B cell (primary cell): ENCODE measurements at regions not wholly inside any gene's neighbourhood (a gene's known extent, or its start where the extent isn't known, plus 50 kb on each side); places are given as distances from the start of the nearest gene placed in this dataset.

Experiments used
- ATAC-seq: fragments of 200-7000 bp; cut with Tn5 transposase; one replicate; pipeline ENCODE4 v1.10.0; 2021; ENCODE audit warnings: low read depth, mild to moderate bottlenecking, moderate number of reproducible peaks, moderate library complexity
- CTCF ChIA-PET: fragments of 350-600 bp; sonication (Branson Sonifier 250); formaldehyde crosslinking; loops from one replicate; lab custom pipeline; 2021; ENCODE audit warnings: antibody characterized with exemption, inconsistent platforms; lab: Charles Lee
- POLR2A ChIA-PET: fragments of 350-600 bp; sonication (Branson Sonifier 250); formaldehyde crosslinking; loops from one replicate; lab custom pipeline; 2021; ENCODE audit warnings: antibody characterized with exemption; lab: Charles Lee
- DNase-seq: peaks from one replicate; pipeline ENCODE4 v3.0.0; 2013
- H2AFZ ChIP-seq: 2 replicates; pipeline ENCODE4 v1.6.1; 2012; ENCODE audit warnings: mild to moderate bottlenecking, low read depth, low read length; ENCODE audit not compliant: insufficient read depth, poor library complexity, severe bottlenecking
- H3K27ac ChIP-seq, 2 donors: 1 replicate in 1 of 2; 2 replicates in 1 of 2; pipeline ENCODE4 v1.5.1; 2012 to 2013; ENCODE audit warnings: low read length in 2 of 2, mild to moderate bottlenecking in 2 of 2, moderate library complexity in 1 of 2
- H3K27me3 ChIP-seq, 4 experiments: fragments of 200-600 bp in 1 of 4; sonication (generic) in 1 of 4; replicated peaks in 1 of 4; 1 replicate in 2 of 4; 2 replicates in 2 of 4; pipeline versions ENCODE4 v1.6.1 to v1.7.0; 2013 to 2016; ENCODE audit warnings: low read length in 3 of 4, mild to moderate bottlenecking in 2 of 4, mixed read lengths in 1 of 4, moderate library complexity in 1 of 4; ENCODE audit not compliant: insufficient read depth in 4 of 4, control insufficient read depth in 3 of 4; ENCODE audit errors: control extremely low read depth in 1 of 4
- H3K36me3 ChIP-seq, 2 experiments: replicated peaks in 1 of 2; 1 replicate in 1 of 2; 2 replicates in 1 of 2; pipeline versions ENCODE4 v1.6.1 to v1.7.1; 2013; ENCODE audit warnings: low read length in 1 of 2; ENCODE audit not compliant: insufficient read depth in 2 of 2, control insufficient read depth in 1 of 2; ENCODE audit errors: control extremely low read depth in 1 of 2, extremely low read depth in 1 of 2
- H3K4me1 ChIP-seq, 2 donors: fragments of 200-600 bp in 1 of 2; sonication (generic) in 1 of 2; 1 replicate in 1 of 2; 2 replicates in 1 of 2; pipeline versions ENCODE4 v1.5.1 to v1.6.1; 2013 to 2017; ENCODE audit warnings: low read length in 2 of 2; ENCODE audit not compliant: control insufficient read depth in 2 of 2, insufficient read depth in 2 of 2
- H3K4me2 ChIP-seq: replicated peaks from 2 replicates; pipeline ENCODE3; 2012; ENCODE audit warnings: mild to moderate bottlenecking, low read depth, low read length; ENCODE audit not compliant: poor library complexity, severe bottlenecking
- H3K4me3 ChIP-seq, 5 experiments: fragments of 200-600 bp in 1 of 5; sonication (generic) in 1 of 5; 1 replicate in 3 of 5; 2 replicates in 2 of 5; pipeline versions ENCODE4 v1.5.1 to v1.7.0; 2011 to 2016; ENCODE audit warnings: low read length in 4 of 5, mild to moderate bottlenecking in 4 of 5, low read depth in 2 of 5, control low read depth in 1 of 5, moderate library complexity in 1 of 5; ENCODE audit not compliant: insufficient read depth in 1 of 5; ENCODE audit errors: control extremely low read depth in 1 of 5, extremely low read depth in 1 of 5
- H3K79me2 ChIP-seq: fragments of 200-600 bp; sonication (generic); one replicate; pipeline ENCODE4 v1.6.0; 2016; ENCODE audit warnings: low read length; ENCODE audit not compliant: control insufficient read depth, insufficient read depth
- H3K9ac ChIP-seq: fragments of 200-600 bp; sonication (generic); 2 replicates; pipeline ENCODE4 v1.6.1; 2017; ENCODE audit warnings: mild to moderate bottlenecking, low read length, moderate library complexity
- H3K9me3 ChIP-seq, 3 donors: one replicate each; pipeline versions ENCODE4 v1.6.1 to v1.7.1; 2013; ENCODE audit warnings: low read length in 2 of 3; ENCODE audit not compliant: control insufficient read depth in 2 of 3, insufficient read depth in 1 of 3; ENCODE audit errors: control extremely low read depth in 1 of 3
- H4K20me1 ChIP-seq: 2 replicates; pipeline ENCODE4 v1.6.0; 2012; ENCODE audit warnings: mild to moderate bottlenecking, low read length; ENCODE audit not compliant: insufficient read depth, control insufficient read depth, poor library complexity, severe bottlenecking
- H3K27ac Mint-ChIP-seq: one replicate; pipeline ENCODE4 v1.8.0; 2021; ENCODE audit warnings: mixed read lengths
- H3K27me3 Mint-ChIP-seq: one replicate; pipeline ENCODE4 v1.8.0; 2021; ENCODE audit warnings: mixed read lengths
- H3K4me1 Mint-ChIP-seq: one replicate; pipeline ENCODE4 v1.8.0; 2021; ENCODE audit warnings: mixed read lengths
- H3K4me3 Mint-ChIP-seq: one replicate; pipeline ENCODE4 v1.8.0; 2021; ENCODE audit warnings: mixed read lengths
- H3K9me3 Mint-ChIP-seq: one replicate; pipeline ENCODE4 v1.8.0; 2022; ENCODE audit warnings: mixed read lengths; ENCODE audit not compliant: insufficient read depth
- CTCF ChIP-seq: fragments of 200-600 bp; IDR thresholded peaks from one replicate; pipeline ENCODE4 v1.8.0; 2022; ENCODE audit warnings: antibody characterized with exemption, mild to moderate bottlenecking
- EZH2 ChIP-seq: IDR thresholded peaks from 2 replicates; pipeline ENCODE4 v1.6.1; 2012; ENCODE audit warnings: borderline replicate concordance, low read depth, mild to moderate bottlenecking, moderate library complexity, low read length; ENCODE audit not compliant: insufficient read depth, poor library complexity, severe bottlenecking
- WGBS: methylation state at CpG from one replicate; pipeline ENCODE4 v1.1.5; 2013; ENCODE audit warnings: missing lambda C conversion rate; ENCODE audit not compliant: insufficient coverage; 5-methylcytosine and 5-hydroxymethylcytosine counted together
- intact Hi-C: fragments of 100-400 bp; cut with micrococcal nuclease; formaldehyde crosslinking; loops from one replicate; pipeline ENCODE4 v1.10.0; 2022

GRCh38 chr21:16743317-16743716 lies 769.5 kb upstream of the CXADR start:
- H3K9me3 Mint-ChIP-seq: peaks cover 10% of the 10 kb centered on the region
- no CpG with 5 or more reads among the region's 1 CpG for WGBS
- intact Hi-C loops: no loop called here
- H3K9ac ChIP-seq: no peak overlapping the region
- H3K4me2 ChIP-seq: no peak overlapping the region
- no peaks in the 10 kb centered on the region for H3K4me1 Mint-ChIP-seq
- TF ChIP-seq CTCF (no peak), EZH2 (no peak)
- H3K4me1 ChIP-seq: no peaks in the 10 kb centered on the region
- H3K36me3 ChIP-seq: no peaks in the 10 kb centered on the region
- ATAC-seq (no peak), DNase-seq (no peak)
- no peaks in the 10 kb centered on the region for H3K27me3 ChIP-seq
- H3K27ac ChIP-seq: no peak overlapping the region
- CTCF ChIA-PET: no interaction called here
- POLR2A ChIA-PET: no interaction called here
- no peaks in the 10 kb centered on the region for H3K27me3 Mint-ChIP-seq
- H3K4me3 Mint-ChIP-seq: no peak overlapping the region
- no peak overlapping the region for H2AFZ ChIP-seq
- H3K4me3 ChIP-seq: no peak overlapping the region
- H4K20me1 ChIP-seq: no peaks in the 10 kb centered on the region
- H3K27ac Mint-ChIP-seq: no peak overlapping the region
- no peaks in the 10 kb centered on the region for H3K9me3 ChIP-seq
- H3K79me2 ChIP-seq: no peaks in the 10 kb centered on the region

- TF ChIP-seq CTCF (no peak), EZH2 (no peak)
- peaks cover 9% of the 10 kb centered on the region for H3K9me3 Mint-ChIP-seq
- CTCF ChIA-PET: no interaction called here
- no peak overlapping the region for H3K9ac ChIP-seq
- intact Hi-C loops: no loop called here
- H3K36me3 ChIP-seq: no peaks in the 10 kb centered on the region
- 65% methylated on average over 2 of the region's 3 CpGs for WGBS
- H3K4me1 ChIP-seq: no peaks in the 10 kb centered on the region
- no peak overlapping the region for H3K4me2 ChIP-seq
- no peak overlapping the region for H3K4me3 ChIP-seq
- H3K4me3 Mint-ChIP-seq: no peak overlapping the region
- no peaks in the 10 kb centered on the region for H3K4me1 Mint-ChIP-seq
- no peaks in the 10 kb centered on the region for H3K27me3 Mint-ChIP-seq
- peaks cover 0 to under 1% (median 0%) of the 10 kb centered on the region in 3 donors for H3K9me3 ChIP-seq
- POLR2A ChIA-PET: no interaction called here
- no peaks in the 10 kb centered on the region for H3K27me3 ChIP-seq
- H2AFZ ChIP-seq: no peak overlapping the region
- no peaks in the 10 kb centered on the region for H3K79me2 ChIP-seq
- no peak overlapping the region for H3K27ac Mint-ChIP-seq
- H3K27ac ChIP-seq: no peak overlapping the region
- ATAC-seq (no peak), DNase-seq (no peak)
- H4K20me1 ChIP-seq: no peaks in the 10 kb centered on the region
Measured at GRCh38 chr21:16750926-16751325, 761.9 kb upstream of the CXADR start.
